GM23338 (cell line): ENCODE measurements at regions not wholly inside any gene's neighbourhood (a gene's known extent, or its start where the extent isn't known, plus 50 kb on each side); places are given as distances from the start of the nearest gene placed in this dataset.

Experiments used
- ATAC-seq: fragments of 200-7000 bp; cut with Tn5 transposase; 3 replicates; pipeline ENCODE4 v1.9.1; 2020
- DNase-seq: peaks from one replicate; pipeline ENCODE4 v3.0.0-alpha.2; 2015; ENCODE audit warnings: low spot score
- H2AFZ ChIP-seq: fragments of 200-600 bp; sonication (generic); 2 replicates; pipeline ENCODE4 v1.8.0; 2016; ENCODE audit warnings: antibody characterized with exemption, mild to moderate bottlenecking, moderate library complexity
- H3F3A ChIP-seq: fragments of 200-600 bp; sonication (generic); replicated peaks from 2 replicates; pipeline ENCODE4 v1.8.0; 2017; ENCODE audit warnings: antibody characterized with exemption, mixed run types, low read depth
- H3K27ac ChIP-seq: fragments of 200-600 bp; sonication (generic); 2 replicates; pipeline ENCODE4 v1.6.1; 2016; ENCODE audit warnings: low read depth
- H3K27me3 ChIP-seq: fragments of 200-600 bp; sonication (generic); 2 replicates; pipeline ENCODE4 v1.8.0; 2016; ENCODE audit warnings: mild to moderate bottlenecking, mixed run types, moderate library complexity; ENCODE audit not compliant: insufficient read depth
- H3K36me3 ChIP-seq: fragments of 200-600 bp; sonication (generic); 2 replicates; pipeline ENCODE4 v1.8.0; 2016; ENCODE audit warnings: mild to moderate bottlenecking; ENCODE audit not compliant: insufficient read depth
- H3K4me1 ChIP-seq: fragments of 200-600 bp; sonication (generic); 2 replicates; pipeline ENCODE4 v1.8.0; 2016; ENCODE audit warnings: mild to moderate bottlenecking, moderate library complexity; ENCODE audit not compliant: insufficient read depth
- H3K4me2 ChIP-seq: fragments of 200-600 bp; sonication (generic); 2 replicates; pipeline ENCODE4 v1.7.1; 2017; ENCODE audit warnings: mixed run types
- H3K4me3 ChIP-seq: fragments of 200-600 bp; sonication (generic); 2 replicates; pipeline ENCODE4 v1.6.1; 2016; ENCODE audit warnings: mixed run types
- H3K79me2 ChIP-seq: fragments of 200-600 bp; sonication (generic); replicated peaks from 2 replicates; pipeline ENCODE4 v1.8.0; 2017; ENCODE audit warnings: mild to moderate bottlenecking; ENCODE audit not compliant: insufficient read depth
- H3K9me2 ChIP-seq: fragments of 200-600 bp; sonication (generic); 2 replicates; pipeline ENCODE4 v1.8.0; 2017; ENCODE audit not compliant: insufficient read depth
- H4K20me1 ChIP-seq: fragments of 200-600 bp; sonication (generic); replicated peaks from 2 replicates; pipeline ENCODE4 v1.8.0; 2017; ENCODE audit warnings: mild to moderate bottlenecking; ENCODE audit not compliant: insufficient read depth
- H3K27ac Mint-ChIP-seq: 2 replicates; pipeline ENCODE4 v1.8.0; 2020; ENCODE audit warnings: inconsistent platforms, mild to moderate bottlenecking, moderate library complexity, mixed read lengths
- H3K27me3 Mint-ChIP-seq: 3 replicates; pipeline ENCODE4 v1.8.0; 2022; ENCODE audit warnings: low read depth, mild to moderate bottlenecking, moderate library complexity, mixed read lengths, inconsistent platforms; ENCODE audit not compliant: insufficient read depth, poor library complexity
- H3K36me3 Mint-ChIP-seq: 3 replicates; pipeline ENCODE4 v1.8.0; 2021; ENCODE audit warnings: low read depth, mild to moderate bottlenecking, inconsistent platforms, moderate library complexity, mixed read lengths
- H3K4me1 Mint-ChIP-seq: 3 replicates; pipeline ENCODE4 v1.8.0; 2020; ENCODE audit warnings: mild to moderate bottlenecking, inconsistent platforms, mixed read lengths
- H3K4me3 Mint-ChIP-seq: 3 replicates; pipeline ENCODE4 v1.8.0; 2021; ENCODE audit warnings: moderate library complexity, mild to moderate bottlenecking, inconsistent platforms, mixed read lengths
- H3K9me3 Mint-ChIP-seq: 3 replicates; pipeline ENCODE4 v1.8.0; 2020; ENCODE audit warnings: moderate library complexity, mild to moderate bottlenecking, inconsistent platforms, mixed read lengths
- CREB1 ChIP-seq: fragments of 250-450 bp; sonication (Bioruptor Pico); IDR thresholded peaks from 2 replicates; pipeline ENCODE4 v1.5.0; 2020; ENCODE audit warnings: low read depth, mild to moderate bottlenecking, moderate library complexity
- CTCF ChIP-seq, 2 experiments: fragments of 200-600 bp in 1 of 2; sonication (generic) in 1 of 2; conservative IDR thresholded peaks; 2 replicates each; pipeline versions ENCODE4 v1.5.1 to v1.6.1; 2016 to 2017; ENCODE audit warnings: antibody characterized with exemption in 2 of 2, low read depth in 2 of 2, mild to moderate bottlenecking in 2 of 2, moderate library complexity in 1 of 2
- ETS1 ChIP-seq: IDR thresholded peaks from 2 replicates; pipeline ENCODE4 v1.6.1; 2016; ENCODE audit warnings: antibody characterized with exemption
- EZH2 ChIP-seq: fragments of 200-600 bp; sonication (generic); IDR thresholded peaks from one replicate; pipeline ENCODE4 v1.8.0; 2017; ENCODE audit warnings: antibody characterized with exemption, mild to moderate bottlenecking, low read depth; ENCODE audit not compliant: unreplicated experiment
- EZH2phosphoT487 ChIP-seq: fragments of 200-600 bp; sonication (generic); IDR thresholded peaks from one replicate; pipeline ENCODE4 v1.8.1; 2018; ENCODE audit warnings: antibody characterized with exemption; ENCODE audit not compliant: unreplicated experiment
- JUNB ChIP-seq: IDR thresholded peaks from one replicate; pipeline ENCODE4 v1.6.1; 2016; ENCODE audit warnings: antibody characterized with exemption; ENCODE audit not compliant: unreplicated experiment
- NANOG ChIP-seq: IDR thresholded peaks from 2 replicates; pipeline ENCODE4 v1.6.1; 2016; ENCODE audit warnings: antibody characterized with exemption, borderline replicate concordance
- POLR2AphosphoS5 ChIP-seq: IDR thresholded peaks from 2 replicates; pipeline ENCODE4 v1.6.1; 2016; ENCODE audit warnings: antibody characterized with exemption, low read depth
- REST ChIP-seq: IDR thresholded peaks from one replicate; pipeline ENCODE4 v1.6.1; 2018; ENCODE audit warnings: antibody characterized with exemption; ENCODE audit not compliant: unreplicated experiment
- STAT1 ChIP-seq: IDR thresholded peaks from one replicate; pipeline ENCODE4 v1.6.1; 2016; ENCODE audit warnings: antibody characterized with exemption; ENCODE audit not compliant: unreplicated experiment
- ZNF114 ChIP-seq: fragments of 250-450 bp; sonication (Bioruptor Pico); IDR thresholded peaks from 2 replicates; pipeline ENCODE4 v1.5.0; 2020; ENCODE audit warnings: mild to moderate bottlenecking, moderate library complexity
- ZNF331 ChIP-seq: fragments of 250-450 bp; sonication (Bioruptor Pico); IDR thresholded peaks from 2 replicates; pipeline ENCODE4 v1.5.0; 2020; ENCODE audit warnings: low read depth, mild to moderate bottlenecking, moderate library complexity
- ZNF462 ChIP-seq: fragments of 250-450 bp; sonication (Bioruptor Pico); IDR thresholded peaks from 2 replicates; pipeline ENCODE4 v1.5.0; 2020; ENCODE audit warnings: mild to moderate bottlenecking, moderate library complexity

GRCh38 chr11:134950692-134951304 lies 538.8 kb upstream of the B3GAT1 start:
- H3K4me3 ChIP-seq = no peak overlapping the region
- Mint-ChIP-seq H3K4me1 (peaks cover 20% of the 10 kb centered on the region), H3K27me3 (peaks cover 5% of the 10 kb centered on the region), H3K36me3 (no peaks in the 10 kb centered on the region), H3K4me3 (no peak overlapping the region), H3K9me3 (no peaks in the 10 kb centered on the region; the same call in 2 of the 3 replicates), H3K27ac (no peak overlapping the region)
- DNase-seq (no peak), ATAC-seq (peak; percentile 12; the same call in 1 of the 3 replicates)
- no peaks in the 10 kb centered on the region for H4K20me1 ChIP-seq
- H2AFZ ChIP-seq = peak overlapping the region; percentile 66; the same call in 1 of the 2 replicates
- H3K4me2 ChIP-seq = 0 out of 2 replicates have a peak overlapping the region, but pooled peaks have one; percentile 26
- H3K36me3 ChIP-seq = no peaks in the 10 kb centered on the region
- H3K9me2 ChIP-seq = no peaks in the 10 kb centered on the region
- no peaks in the 10 kb centered on the region for H3K27me3 ChIP-seq
- no peaks in the 10 kb centered on the region for H3K79me2 ChIP-seq
- 0 out of 2 replicates have a peak, but pooled peaks cover 3% of the 10 kb centered on the region for H3F3A ChIP-seq
- no peaks in the 10 kb centered on the region for H3K4me1 ChIP-seq
- no peak overlapping the region for H3K27ac ChIP-seq
- no peak for TF ChIP-seq JUNB
- TF ChIP-seq ZNF331 (CRISPR knock-in tag) = no peak
- TF ChIP-seq ZNF114 (CRISPR knock-in tag) = no peak
- no peak for TF ChIP-seq CREB1 (CRISPR knock-in tag)
- no peak for TF ChIP-seq NANOG
- no peak for TF ChIP-seq REST
- TF ChIP-seq CTCF (conservative IDR thresholded peaks at IDR 0.05; ENCODE audit: low read depth in 2 of 2) = no peak
- no peak for TF ChIP-seq POLR2AphosphoS5
- no peak for TF ChIP-seq EZH2
- TF ChIP-seq EZH2phosphoT487 = no peak
- TF ChIP-seq ZNF462 (CRISPR knock-in tag) = no peak
- no peak for TF ChIP-seq ETS1
- no peak for TF ChIP-seq STAT1
